ENCODE measurements at regions not wholly inside any gene's neighbourhood (a gene's known extent, or its start where the extent isn't known, plus 50 kb on each side); places are given as distances from the start of the nearest gene placed in this dataset.

DNA sequence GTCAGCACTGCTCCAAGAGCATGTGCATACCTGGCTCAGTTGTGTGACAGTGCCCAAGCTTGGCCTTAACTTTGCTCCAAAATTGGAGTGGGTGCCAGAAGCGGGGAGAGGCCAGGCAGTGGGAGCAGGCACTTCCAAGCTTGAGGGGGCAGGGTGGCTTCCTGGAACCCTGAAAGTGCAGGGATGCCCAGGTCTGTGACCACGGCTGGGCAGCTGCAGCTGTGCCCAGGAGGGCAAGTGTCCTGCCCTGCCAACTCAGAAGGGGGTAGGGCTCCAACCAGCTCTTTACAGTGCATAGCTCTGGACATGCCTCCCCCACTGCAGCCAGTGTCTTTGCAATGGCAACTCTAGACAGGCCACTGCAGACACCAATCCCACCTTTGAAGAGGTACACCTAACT, 478.6 kb downstream of the OTOL1 start:
- TF ChIP-seq POLR2A (IDR thresholded peaks at IDR 0.05), result no peak
- no peak for TF ChIP-seq POLR2AphosphoS5 (IDR thresholded peaks at IDR 0.05; ENCODE audit: insufficient read depth in 1 of 2, low read depth in 1 of 2)
- TF ChIP-seq, protein P1, sequence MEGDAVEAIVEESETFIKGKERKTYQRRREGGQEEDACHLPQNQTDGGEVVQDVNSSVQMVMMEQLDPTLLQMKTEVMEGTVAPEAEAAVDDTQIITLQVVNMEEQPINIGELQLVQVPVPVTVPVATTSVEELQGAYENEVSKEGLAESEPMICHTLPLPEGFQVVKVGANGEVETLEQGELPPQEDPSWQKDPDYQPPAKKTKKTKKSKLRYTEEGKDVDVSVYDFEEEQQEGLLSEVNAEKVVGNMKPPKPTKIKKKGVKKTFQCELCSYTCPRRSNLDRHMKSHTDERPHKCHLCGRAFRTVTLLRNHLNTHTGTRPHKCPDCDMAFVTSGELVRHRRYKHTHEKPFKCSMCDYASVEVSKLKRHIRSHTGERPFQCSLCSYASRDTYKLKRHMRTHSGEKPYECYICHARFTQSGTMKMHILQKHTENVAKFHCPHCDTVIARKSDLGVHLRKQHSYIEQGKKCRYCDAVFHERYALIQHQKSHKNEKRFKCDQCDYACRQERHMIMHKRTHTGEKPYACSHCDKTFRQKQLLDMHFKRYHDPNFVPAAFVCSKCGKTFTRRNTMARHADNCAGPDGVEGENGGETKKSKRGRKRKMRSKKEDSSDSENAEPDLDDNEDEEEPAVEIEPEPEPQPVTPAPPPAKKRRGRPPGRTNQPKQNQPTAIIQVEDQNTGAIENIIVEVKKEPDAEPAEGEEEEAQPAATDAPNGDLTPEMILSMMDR (IDR thresholded peaks at IDR 0.05), result no peak
- no peaks in the 10 kb centered on the region for H3K9me3 ChIP-seq
- no peak overlapping the region for H3K4me3 ChIP-seq
- no peaks in the 10 kb centered on the region for H3K36me3 ChIP-seq
- H3K27me3 ChIP-seq, result no peaks in the 10 kb centered on the region
- no peak overlapping the region for H3K27ac ChIP-seq
- no peak for DNase-seq (ENCODE audit: extremely low spot score in 2 of 2)
- no peaks in the 10 kb centered on the region for H3K4me1 ChIP-seq
- intact Hi-C loops (cut with DNase I), result no loop called here

GRCh38 chr3:161977063-161977462, 480.5 kb downstream of the OTOL1 start:
- Histone ChIP-seq H3K36me3 (no peaks in the 10 kb centered on the region), H3K4me3 (no peak overlapping the region), H3K27ac (no peak overlapping the region), H3K27me3 (no peaks in the 10 kb centered on the region), H3K4me1 (no peaks in the 10 kb centered on the region), H3K9me3 (no peaks in the 10 kb centered on the region)
- intact Hi-C loops (cut with DNase I), result no loop called here
- TF ChIP-seq, protein P1 (IDR thresholded peaks at IDR 0.05), result no peak
- TF ChIP-seq POLR2A (IDR thresholded peaks at IDR 0.05), result no peak
- TF ChIP-seq POLR2AphosphoS5 (IDR thresholded peaks at IDR 0.05; ENCODE audit: insufficient read depth in 1 of 2, low read depth in 1 of 2), result no peak
- DNase-seq (ENCODE audit: extremely low spot score in 2 of 2), result no peak

DNA sequence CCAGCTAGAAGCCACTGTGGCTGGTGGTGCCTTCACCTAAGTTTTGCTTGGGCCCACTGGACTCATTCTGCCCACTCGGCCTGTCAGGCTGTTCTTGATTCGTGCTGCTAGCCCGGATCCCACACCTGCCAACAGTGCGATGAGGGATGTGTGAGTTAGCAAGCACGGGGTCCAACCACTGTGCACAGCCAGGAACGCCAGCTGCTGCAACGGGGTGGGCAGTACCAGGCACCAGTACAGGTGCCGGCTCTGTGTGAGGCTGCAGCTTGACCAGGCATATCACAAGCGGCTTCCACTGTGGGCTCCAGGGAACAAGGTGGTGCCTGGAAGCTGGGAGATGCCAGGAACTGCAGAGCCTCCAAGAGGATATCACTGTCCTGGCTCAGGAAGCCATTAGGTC, 481.2 kb downstream of the OTOL1 start:
- intact Hi-C loops (cut with DNase I), result no loop called here
- H3K9me3 ChIP-seq, result no peaks in the 10 kb centered on the region
- H3K27me3 ChIP-seq, result no peaks in the 10 kb centered on the region
- H3K4me1 ChIP-seq, result no peaks in the 10 kb centered on the region
- TF ChIP-seq POLR2AphosphoS5 (IDR thresholded peaks at IDR 0.05; ENCODE audit: insufficient read depth in 1 of 2, low read depth in 1 of 2) (no peak), POLR2A (IDR thresholded peaks at IDR 0.05) (no peak)
- TF ChIP-seq, protein P1 (IDR thresholded peaks at IDR 0.05), result no peak
- DNase-seq (ENCODE audit: extremely low spot score in 2 of 2), result no peak
- H3K27ac ChIP-seq, result no peak overlapping the region
- H3K4me3 ChIP-seq, result no peak overlapping the region
- no peaks in the 10 kb centered on the region for H3K36me3 ChIP-seq

DNA sequence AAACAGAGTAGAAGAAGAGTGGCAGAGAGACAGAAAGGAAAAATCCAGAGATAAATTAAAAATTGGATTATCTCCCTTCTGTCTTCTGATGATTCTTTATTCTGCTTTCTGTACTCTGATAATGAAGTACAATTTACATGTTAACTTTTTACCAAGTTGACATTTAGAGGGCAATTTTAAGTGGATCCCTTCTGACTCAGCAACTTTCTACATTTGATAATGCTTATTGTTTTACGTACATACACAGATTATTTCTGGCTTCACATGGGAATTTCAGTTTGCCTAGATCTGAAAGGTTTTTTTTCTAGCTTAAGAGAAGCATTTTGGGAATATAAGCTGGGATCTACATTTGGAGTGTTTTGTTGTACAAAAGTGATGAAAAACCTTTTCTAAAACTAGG, 491.3 kb downstream of the OTOL1 start:
- Histone ChIP-seq H3K36me3 (no peaks in the 10 kb centered on the region), H3K4me1 (no peaks in the 10 kb centered on the region), H3K27me3 (no peaks in the 10 kb centered on the region), H3K27ac (no peak overlapping the region), H3K9me3 (no peaks in the 10 kb centered on the region), H3K4me3 (no peak overlapping the region)
- TF ChIP-seq POLR2A (IDR thresholded peaks at IDR 0.05), result no peak
- TF ChIP-seq POLR2AphosphoS5 (IDR thresholded peaks at IDR 0.05; ENCODE audit: insufficient read depth in 1 of 2, low read depth in 1 of 2), result no peak
- TF ChIP-seq, protein P1 (IDR thresholded peaks at IDR 0.05), result no peak
- intact Hi-C loops (cut with DNase I), result no loop called here
- no peak for DNase-seq (ENCODE audit: extremely low spot score in 2 of 2)

DNA sequence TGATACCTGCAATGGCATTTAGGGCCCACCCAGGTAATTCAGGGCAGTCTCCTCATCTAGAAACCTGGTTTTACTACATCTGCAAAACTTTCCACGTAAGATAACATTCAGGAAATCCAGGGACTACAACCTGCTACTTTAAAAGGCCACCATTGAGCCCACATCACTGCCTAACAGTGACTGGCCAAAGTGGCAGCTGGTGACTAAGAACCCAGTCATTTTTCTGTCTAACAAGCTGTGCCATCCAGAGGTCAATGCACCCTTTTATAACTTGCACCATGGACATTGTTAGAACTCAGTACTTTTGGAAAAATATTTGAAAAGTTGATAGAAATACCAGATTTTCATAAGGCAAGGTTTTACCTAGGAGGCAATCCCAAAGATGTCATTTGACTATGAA, 492.4 kb downstream of the OTOL1 start:
- Histone ChIP-seq H3K27ac (no peak overlapping the region), H3K9me3 (no peaks in the 10 kb centered on the region), H3K36me3 (no peaks in the 10 kb centered on the region), H3K4me1 (no peaks in the 10 kb centered on the region), H3K4me3 (no peak overlapping the region), H3K27me3 (no peaks in the 10 kb centered on the region)
- no peak for TF ChIP-seq POLR2A (IDR thresholded peaks at IDR 0.05)
- TF ChIP-seq, protein P1 (IDR thresholded peaks at IDR 0.05), result no peak
- TF ChIP-seq POLR2AphosphoS5 (IDR thresholded peaks at IDR 0.05; ENCODE audit: insufficient read depth in 1 of 2, low read depth in 1 of 2), result no peak
- intact Hi-C loops (cut with DNase I), result no loop called here
- DNase-seq (ENCODE audit: extremely low spot score in 2 of 2), result no peak
